Mesothelial cell of epicardium (in vitro differentiated cells): ENCODE measurements at regions not wholly inside any gene's neighbourhood (a gene's known extent, or its start where the extent isn't known, plus 50 kb on each side); places are given as distances from the start of the nearest gene placed in this dataset.

Experiments
- DNase-seq, 2 experiments: peaks; one replicate each; pipeline ENCODE4 v3.0.0; 2021; ENCODE audit warnings: low spot score in 2 of 2; ENCODE audit not compliant: unreplicated experiment in 2 of 2
- H3K27ac Mint-ChIP-seq: 2 replicates; pipeline ENCODE4 v1.8.0; 2021; ENCODE audit warnings: mixed read lengths
- H3K27me3 Mint-ChIP-seq: 2 replicates; pipeline ENCODE4 v1.8.0; 2021; ENCODE audit warnings: low read depth, mixed read lengths
- H3K36me3 Mint-ChIP-seq: 2 replicates; pipeline ENCODE4 v1.8.0; 2021; ENCODE audit warnings: mixed read lengths
- H3K4me1 Mint-ChIP-seq: 2 replicates; pipeline ENCODE4 v1.8.0; 2021; ENCODE audit warnings: mixed read lengths
- H3K4me3 Mint-ChIP-seq: 2 replicates; pipeline ENCODE4 v1.8.0; 2021; ENCODE audit warnings: mild to moderate bottlenecking, moderate library complexity, mixed read lengths
- H3K9me3 Mint-ChIP-seq: 2 replicates; pipeline ENCODE4 v1.8.0; 2021; ENCODE audit warnings: mixed read lengths
- TF ChIP-seq, protein P1 (sequence below): fragments of 200-600 bp; sonication (generic); IDR thresholded peaks from one replicate; pipeline ENCODE4 v1.5.0; 2021; ENCODE audit warnings: antibody characterized with exemption; ENCODE audit not compliant: unreplicated experiment

DNA sequence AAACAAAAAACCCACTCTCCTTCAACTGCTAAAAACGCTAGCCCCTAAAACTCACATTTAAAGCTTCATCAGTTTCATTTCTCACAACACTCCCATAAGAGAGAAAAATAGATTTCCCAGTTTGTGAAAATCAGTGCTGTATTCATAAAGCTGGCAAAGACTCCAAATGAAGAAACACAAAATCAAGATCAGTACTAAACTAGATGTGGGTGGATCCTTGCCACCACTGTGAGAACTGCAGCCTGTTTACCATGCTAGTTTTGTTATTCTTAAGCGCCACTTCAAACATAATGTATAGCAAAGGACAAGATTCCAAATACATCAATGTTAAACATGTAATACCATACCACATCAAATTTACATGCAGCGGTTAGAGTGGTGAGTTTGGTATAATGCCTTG is 104.5 kb upstream of the CCDC150 start:
- Mint-ChIP-seq H3K9me3 (peaks cover 4% of the 10 kb centered on the region), H3K4me3 (no peak overlapping the region), H3K36me3 (no peaks in the 10 kb centered on the region), H3K27ac (peak overlapping the region; percentile 12), H3K4me1 (peaks cover 40% of the 10 kb centered on the region), H3K27me3 (no peaks in the 10 kb centered on the region)
- TF ChIP-seq, protein P1, sequence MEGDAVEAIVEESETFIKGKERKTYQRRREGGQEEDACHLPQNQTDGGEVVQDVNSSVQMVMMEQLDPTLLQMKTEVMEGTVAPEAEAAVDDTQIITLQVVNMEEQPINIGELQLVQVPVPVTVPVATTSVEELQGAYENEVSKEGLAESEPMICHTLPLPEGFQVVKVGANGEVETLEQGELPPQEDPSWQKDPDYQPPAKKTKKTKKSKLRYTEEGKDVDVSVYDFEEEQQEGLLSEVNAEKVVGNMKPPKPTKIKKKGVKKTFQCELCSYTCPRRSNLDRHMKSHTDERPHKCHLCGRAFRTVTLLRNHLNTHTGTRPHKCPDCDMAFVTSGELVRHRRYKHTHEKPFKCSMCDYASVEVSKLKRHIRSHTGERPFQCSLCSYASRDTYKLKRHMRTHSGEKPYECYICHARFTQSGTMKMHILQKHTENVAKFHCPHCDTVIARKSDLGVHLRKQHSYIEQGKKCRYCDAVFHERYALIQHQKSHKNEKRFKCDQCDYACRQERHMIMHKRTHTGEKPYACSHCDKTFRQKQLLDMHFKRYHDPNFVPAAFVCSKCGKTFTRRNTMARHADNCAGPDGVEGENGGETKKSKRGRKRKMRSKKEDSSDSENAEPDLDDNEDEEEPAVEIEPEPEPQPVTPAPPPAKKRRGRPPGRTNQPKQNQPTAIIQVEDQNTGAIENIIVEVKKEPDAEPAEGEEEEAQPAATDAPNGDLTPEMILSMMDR: no peak
- DNase-seq: no peak

DNA sequence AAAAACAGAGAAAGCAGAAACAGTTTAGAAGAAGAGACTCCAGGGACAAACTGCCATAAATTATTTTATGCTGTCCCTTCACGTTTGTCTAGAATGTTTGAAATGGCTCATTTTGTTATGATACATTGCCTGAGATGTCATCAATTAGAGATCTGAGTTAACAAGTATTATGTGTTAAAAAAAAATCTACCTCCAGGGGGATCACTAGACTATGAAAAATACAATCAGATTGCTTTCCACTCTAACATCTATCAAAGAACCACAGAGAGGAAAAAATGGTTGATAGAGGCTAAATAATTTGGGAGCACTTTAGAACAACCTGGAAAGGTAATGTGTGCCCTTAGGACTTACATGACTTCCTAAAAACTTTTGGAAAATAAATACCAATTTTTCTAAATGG is 103.8 kb upstream of the CCDC150 start:
- Mint-ChIP-seq H3K9me3 (peaks cover 4% of the 10 kb centered on the region), H3K27ac (no peak overlapping the region), H3K4me3 (no peak overlapping the region), H3K4me1 (peaks cover 40% of the 10 kb centered on the region), H3K27me3 (no peaks in the 10 kb centered on the region), H3K36me3 (no peaks in the 10 kb centered on the region)
- TF ChIP-seq, protein P1: no peak
- DNase-seq: no peak

DNA sequence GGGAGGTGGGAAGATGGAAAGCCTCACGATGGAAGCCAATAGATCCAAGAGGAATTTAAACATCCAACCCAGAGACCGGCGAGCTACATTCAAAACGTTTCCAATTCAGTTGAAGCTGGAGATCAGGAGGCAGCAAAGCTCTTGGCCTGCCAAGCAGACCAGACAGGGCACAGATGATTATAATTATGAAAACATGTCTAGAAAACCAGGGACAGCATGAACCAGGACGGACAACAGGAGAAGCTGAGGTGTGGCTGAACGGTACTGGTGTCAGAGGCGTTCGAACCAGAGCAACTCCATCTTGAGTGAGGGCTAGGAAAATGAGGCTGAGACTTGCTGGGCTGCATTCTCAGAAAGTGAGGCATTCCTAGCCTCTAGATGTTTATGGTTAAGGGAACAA is 102.2 kb upstream of the CCDC150 start:
- Mint-ChIP-seq H3K27me3 (no peaks in the 10 kb centered on the region), H3K27ac (peak overlapping the region; percentile 3), H3K4me1 (peaks cover 40% of the 10 kb centered on the region), H3K4me3 (no peak overlapping the region), H3K9me3 (no peaks in the 10 kb centered on the region), H3K36me3 (no peaks in the 10 kb centered on the region)
- DNase-seq: no peak
- TF ChIP-seq, protein P1: no peak

DNA sequence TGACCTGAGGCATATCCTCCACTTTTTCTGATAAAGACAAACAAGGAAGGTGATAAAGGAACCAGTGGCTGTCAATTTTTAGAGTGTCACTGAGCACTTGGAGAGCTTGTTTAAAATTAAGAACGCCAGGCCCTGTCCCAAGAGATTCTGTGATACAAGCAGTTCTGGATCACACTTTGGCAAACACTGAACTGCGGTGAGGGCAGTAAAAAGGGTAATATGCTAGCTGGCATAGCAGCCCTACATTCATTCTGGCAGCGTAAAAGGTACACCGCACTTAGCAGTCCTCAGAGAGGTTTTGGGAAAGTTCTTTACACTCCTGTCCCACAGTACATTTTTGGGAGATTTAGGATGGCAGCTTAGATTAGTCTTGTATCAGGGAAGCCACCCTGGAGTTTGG is 101.3 kb upstream of the CCDC150 start:
- no peak overlapping the region for H3K4me3 Mint-ChIP-seq
- H3K36me3 Mint-ChIP-seq: no peaks in the 10 kb centered on the region
- DNase-seq: no peak
- TF ChIP-seq, protein P1: no peak
- H3K27me3 Mint-ChIP-seq: no peaks in the 10 kb centered on the region
- H3K9me3 Mint-ChIP-seq: no peaks in the 10 kb centered on the region
- H3K27ac Mint-ChIP-seq: no peak overlapping the region
- H3K4me1 Mint-ChIP-seq: peaks cover 39% of the 10 kb centered on the region

DNA sequence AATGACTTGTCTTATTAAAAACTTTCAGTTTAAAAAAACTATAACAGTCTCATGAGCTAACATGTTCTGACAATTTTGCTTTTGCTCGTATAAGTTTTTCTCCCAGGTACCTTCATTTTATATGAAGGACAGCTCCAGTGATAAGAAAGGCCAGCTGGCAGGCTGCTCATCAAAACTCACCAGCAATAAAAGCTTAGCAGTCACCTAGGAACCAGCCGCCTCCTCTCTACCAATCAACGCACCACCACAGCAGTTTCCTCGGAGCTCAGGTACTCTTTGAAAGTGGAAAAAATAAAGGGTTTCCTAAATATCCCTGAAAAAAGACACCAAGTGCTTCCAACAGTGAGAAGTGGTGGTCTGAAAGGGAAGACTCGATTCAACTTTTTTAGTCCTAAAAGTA is 100.9 kb upstream of the CCDC150 start:
- H3K4me1 Mint-ChIP-seq: peaks cover 35% of the 10 kb centered on the region

More for the DNA sequence above, 100.9 kb upstream of the CCDC150 start:
- DNase-seq: no peak
- TF ChIP-seq, protein P1: no peak
- Mint-ChIP-seq H3K4me3 (no peak overlapping the region), H3K27ac (peak overlapping the region; percentile 61), H3K9me3 (no peaks in the 10 kb centered on the region), H3K36me3 (no peaks in the 10 kb centered on the region), H3K27me3 (no peaks in the 10 kb centered on the region)
